Transverse colon (tissue), 4 donors: ENCODE measurements at regions not wholly inside any gene's neighbourhood (a gene's known extent, or its start where the extent isn't known, plus 50 kb on each side); places are given as distances from the start of the nearest gene placed in this dataset.

Experiments used
- DNase-seq: peaks from one replicate; pipeline ENCODE4 v3.0.0-alpha.2; 2019
- H3K27ac ChIP-seq, 4 donors: fragments of 200-600 bp; sonication (generic); 2 replicates each; pipeline ENCODE4 v1.5.1; 2016 to 2018; ENCODE audit warnings: inconsistent platforms in 4 of 4
- H3K27me3 ChIP-seq: fragments of 200-600 bp; sonication (generic); 2 replicates; pipeline ENCODE4 v1.5.1; 2017; ENCODE audit warnings: inconsistent platforms
- H3K36me3 ChIP-seq, 4 donors: fragments of 200-600 bp; sonication (generic); 2 replicates each; pipeline ENCODE4 v1.5.1; 2017 to 2019; ENCODE audit warnings: inconsistent platforms in 4 of 4
- H3K4me1 ChIP-seq, 4 donors: fragments of 200-600 bp; sonication (generic); 2 replicates each; pipeline ENCODE4 v1.5.1; 2017 to 2020; ENCODE audit warnings: inconsistent platforms in 4 of 4
- H3K4me3 ChIP-seq, 4 donors: fragments of 200-600 bp; sonication (generic); 1 replicate in 1 of 4; 2 replicates in 3 of 4; pipeline versions ENCODE4 v1.5.1 to v1.6.1; 2017 to 2019; ENCODE audit warnings: inconsistent platforms in 4 of 4
- H3K9me3 ChIP-seq, 2 donors: fragments of 200-600 bp; sonication (generic); 2 replicates each; pipeline ENCODE4 v1.5.1; 2017 to 2019; ENCODE audit warnings: inconsistent platforms in 2 of 2
- EP300 ChIP-seq: sonication (generic); formaldehyde crosslinking; IDR thresholded peaks from one replicate; pipeline ENCODE4 v1.6.1; 2017; ENCODE audit warnings: antibody characterized with exemption, low read depth
- POLR2A ChIP-seq: fragments of 450-650 bp; IDR thresholded peaks from one replicate; pipeline ENCODE4 v1.6.1; 2016; ENCODE audit warnings: antibody characterized with exemption, mild to moderate bottlenecking, moderate library complexity
- POLR2AphosphoS5 ChIP-seq, 3 donors: sonication (generic); formaldehyde crosslinking; IDR thresholded peaks; one replicate each; pipeline ENCODE4 v1.6.1; 2016; ENCODE audit warnings: antibody characterized with exemption in 3 of 3
- WGBS, 2 donors: methylation state at CpG; one replicate each; pipeline ENCODE4 v1.1.5; 2018; ENCODE audit warnings: low coverage in 1 of 2; 5-methylcytosine and 5-hydroxymethylcytosine counted together
- in situ Hi-C, 4 donors: fragments of 200-750 bp; cut with MboI; loops; one replicate each; pipeline versions ENCODE4 v1.15.0 to v1.15.1; 2017; ENCODE audit warnings: low sequenced_read_pairs in 3 of 4, low pct_ligation_motif_present in 1 of 4, low pct_unique_long_range_greater_than_20kb in 1 of 4
- intact Hi-C: fragments of 100-400 bp; cut with DNase I; formaldehyde crosslinking; loops from one replicate; pipeline ENCODE4 v1.15.1; 2023; ENCODE audit warnings: low total_unique reads
- TF ChIP-seq, protein P1 (sequence below), 5 experiments: fragments of 200-600 bp in 3 of 5; fragments of 450-650 bp in 2 of 5; sonication (generic) in 3 of 5; IDR thresholded peaks; 1 replicate in 2 of 5; 2 replicates in 3 of 5; pipeline ENCODE4 v1.5.1; 2016 to 2017; ENCODE audit warnings: antibody characterized with exemption in 5 of 5, inconsistent platforms in 3 of 5, mild to moderate bottlenecking in 2 of 5, moderate library complexity in 1 of 5

DNA sequence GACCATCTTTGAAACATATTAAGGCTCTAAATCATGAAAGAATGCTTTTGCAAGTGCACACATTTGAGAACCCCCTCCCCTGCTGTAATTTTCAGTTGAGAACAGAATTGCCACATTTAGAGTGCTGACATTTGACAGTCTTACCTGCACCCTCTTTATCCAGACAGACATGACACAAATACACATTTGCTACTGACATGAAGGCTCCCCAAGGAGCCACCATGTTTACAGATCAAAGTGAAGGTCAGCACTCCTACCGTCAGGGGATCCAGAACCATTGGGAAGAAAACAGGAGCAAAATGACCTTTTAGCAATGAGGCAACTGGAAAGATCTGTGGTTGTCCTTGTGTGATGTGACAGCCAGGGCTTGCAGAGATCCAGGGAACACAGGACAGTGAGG is 315.4 kb upstream of the CNR1 start:
- 20 to 57% methylated on average over 1 of the region's 1 CpG for WGBS, 2 donors
- in situ Hi-C loops: no loop called here
- H3K36me3 ChIP-seq: no peaks in the 10 kb centered on the region
- intact Hi-C loops: no loop called here
- H3K27ac ChIP-seq: no peak overlapping the region
- H3K9me3 ChIP-seq: no peaks in the 10 kb centered on the region
- TF ChIP-seq POLR2A (no peak), EP300 (no peak), POLR2AphosphoS5 (IDR thresholded peaks at IDR 0.05) (no peak)
- TF ChIP-seq, protein P1, sequence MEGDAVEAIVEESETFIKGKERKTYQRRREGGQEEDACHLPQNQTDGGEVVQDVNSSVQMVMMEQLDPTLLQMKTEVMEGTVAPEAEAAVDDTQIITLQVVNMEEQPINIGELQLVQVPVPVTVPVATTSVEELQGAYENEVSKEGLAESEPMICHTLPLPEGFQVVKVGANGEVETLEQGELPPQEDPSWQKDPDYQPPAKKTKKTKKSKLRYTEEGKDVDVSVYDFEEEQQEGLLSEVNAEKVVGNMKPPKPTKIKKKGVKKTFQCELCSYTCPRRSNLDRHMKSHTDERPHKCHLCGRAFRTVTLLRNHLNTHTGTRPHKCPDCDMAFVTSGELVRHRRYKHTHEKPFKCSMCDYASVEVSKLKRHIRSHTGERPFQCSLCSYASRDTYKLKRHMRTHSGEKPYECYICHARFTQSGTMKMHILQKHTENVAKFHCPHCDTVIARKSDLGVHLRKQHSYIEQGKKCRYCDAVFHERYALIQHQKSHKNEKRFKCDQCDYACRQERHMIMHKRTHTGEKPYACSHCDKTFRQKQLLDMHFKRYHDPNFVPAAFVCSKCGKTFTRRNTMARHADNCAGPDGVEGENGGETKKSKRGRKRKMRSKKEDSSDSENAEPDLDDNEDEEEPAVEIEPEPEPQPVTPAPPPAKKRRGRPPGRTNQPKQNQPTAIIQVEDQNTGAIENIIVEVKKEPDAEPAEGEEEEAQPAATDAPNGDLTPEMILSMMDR (IDR thresholded peaks at IDR 0.05): no peak
- H3K27me3 ChIP-seq: no peaks in the 10 kb centered on the region
- no peak for DNase-seq
- H3K4me3 ChIP-seq: no peak overlapping the region
- H3K4me1 ChIP-seq: no peaks in the 10 kb centered on the region

DNA sequence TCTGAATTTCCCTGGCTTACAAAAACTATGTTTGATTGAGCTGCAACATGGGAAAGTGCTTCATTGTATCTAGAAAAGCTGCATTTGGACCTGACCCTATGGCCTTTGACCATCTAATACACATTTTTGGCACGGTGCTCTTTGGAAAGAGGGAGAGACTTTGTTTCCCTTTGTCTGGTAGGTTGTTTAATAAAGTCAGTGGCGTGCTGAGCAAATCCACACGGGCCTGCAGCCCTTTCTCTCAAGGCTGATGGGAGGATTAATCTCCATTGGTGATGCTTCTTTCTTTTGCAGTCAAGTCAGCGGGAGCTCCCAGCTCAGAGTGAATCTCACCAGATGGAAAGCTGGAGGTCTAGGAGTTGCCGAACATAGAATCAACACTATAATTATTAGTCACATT is 314.7 kb upstream of the CNR1 start:
- Histone ChIP-seq H3K4me1 (no peaks in the 10 kb centered on the region), H3K36me3 (no peaks in the 10 kb centered on the region), H3K27ac (no peak overlapping the region), H3K9me3 (no peaks in the 10 kb centered on the region), H3K27me3 (no peaks in the 10 kb centered on the region), H3K4me3 (no peak overlapping the region)
- in situ Hi-C loops (no loop called here), intact Hi-C loops (no loop called here)
- no peak for DNase-seq
- no peak for TF ChIP-seq EP300
- TF ChIP-seq, protein P1 (IDR thresholded peaks at IDR 0.05): no peak
- no peak for TF ChIP-seq POLR2AphosphoS5 (IDR thresholded peaks at IDR 0.05)
- TF ChIP-seq POLR2A: no peak
- 50 to 81% methylated on average over 2 to 5 of the region's 5 CpGs for WGBS, 2 donors

DNA sequence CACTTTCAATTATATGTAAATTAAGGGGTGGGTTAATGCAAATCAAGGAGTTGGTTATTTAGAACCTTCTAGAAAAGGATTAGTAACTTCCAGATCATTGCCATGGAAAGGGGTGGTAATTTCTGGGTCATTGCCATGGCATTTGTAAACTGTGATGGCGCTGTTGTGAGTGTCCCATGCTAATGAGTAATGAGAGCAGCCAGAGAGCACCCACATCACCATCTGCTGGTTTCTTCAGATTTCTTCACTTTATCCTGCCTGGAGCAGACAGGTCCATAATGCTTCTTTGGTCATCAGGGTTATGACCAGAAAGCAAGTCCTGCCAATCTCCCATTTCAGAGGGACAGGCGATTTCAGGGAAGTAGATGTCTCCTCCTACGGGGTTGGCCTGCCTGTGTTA is 311.3 kb upstream of the CNR1 start:
- no peaks in the 10 kb centered on the region for H3K9me3 ChIP-seq
- DNase-seq: no peak
- 61% methylated on average over 3 of the region's 3 CpGs; no CpG with 5 or more reads in 1 of the 2 donors for WGBS, 2 donors
- H3K4me3 ChIP-seq: no peak overlapping the region
- no peaks in the 10 kb centered on the region for H3K27me3 ChIP-seq
- intact Hi-C loops (no loop called here), in situ Hi-C loops (no loop called here)
- H3K36me3 ChIP-seq: no peaks in the 10 kb centered on the region
- H3K27ac ChIP-seq: no peak overlapping the region
- H3K4me1 ChIP-seq: no peaks in the 10 kb centered on the region
- TF ChIP-seq EP300 (no peak), POLR2AphosphoS5 (IDR thresholded peaks at IDR 0.05) (no peak), POLR2A (no peak)
- TF ChIP-seq, protein P1 (IDR thresholded peaks at IDR 0.05): no peak

DNA sequence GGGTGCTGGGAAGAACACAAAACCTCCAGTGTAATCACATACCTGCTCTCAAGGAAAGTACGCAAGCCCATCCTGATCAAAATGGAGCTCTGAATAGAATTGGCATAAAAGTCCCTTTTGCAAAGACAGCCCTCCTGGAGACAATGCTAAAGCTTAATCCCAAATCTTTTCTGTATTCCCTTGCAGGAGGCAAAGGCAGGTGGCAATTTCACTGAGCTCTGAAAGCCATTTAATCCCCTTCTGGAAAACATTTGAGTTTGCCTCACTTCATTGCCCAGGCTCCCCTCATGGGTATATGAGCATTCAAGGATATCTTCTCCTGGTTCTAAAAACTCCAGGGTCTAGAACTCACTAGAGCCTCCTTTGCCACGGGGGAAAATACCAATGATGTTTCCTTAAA is 310.2 kb upstream of the CNR1 start:
- intact Hi-C loops: no loop called here
- no peaks in the 10 kb centered on the region for H3K9me3 ChIP-seq
- H3K4me1 ChIP-seq: no peaks in the 10 kb centered on the region
- DNase-seq: no peak
- TF ChIP-seq, protein P1 (IDR thresholded peaks at IDR 0.05): no peak
- TF ChIP-seq POLR2A (no peak), POLR2AphosphoS5 (IDR thresholded peaks at IDR 0.05) (no peak), EP300 (no peak)
- H3K27me3 ChIP-seq: no peaks in the 10 kb centered on the region
- in situ Hi-C loops: no loop called here
- no peak overlapping the region for H3K27ac ChIP-seq
- no peak overlapping the region for H3K4me3 ChIP-seq
- 70 to 100% methylated on average over 1 to 2 of the region's 2 CpGs for WGBS, 2 donors
- H3K36me3 ChIP-seq: no peaks in the 10 kb centered on the region
